NCI-H1930 (cell line): ENCODE measurements at regions not wholly inside any gene's neighbourhood (a gene's known extent, or its start where the extent isn't known, plus 50 kb on each side); places are given as distances from the start of the nearest gene placed in this dataset.

ENCODE experiments used
- DNase-seq, 2 experiments: peaks; one replicate each; lab custom pipeline; 2025; lab: John Stamatoyannopoulos, UW

DNA sequence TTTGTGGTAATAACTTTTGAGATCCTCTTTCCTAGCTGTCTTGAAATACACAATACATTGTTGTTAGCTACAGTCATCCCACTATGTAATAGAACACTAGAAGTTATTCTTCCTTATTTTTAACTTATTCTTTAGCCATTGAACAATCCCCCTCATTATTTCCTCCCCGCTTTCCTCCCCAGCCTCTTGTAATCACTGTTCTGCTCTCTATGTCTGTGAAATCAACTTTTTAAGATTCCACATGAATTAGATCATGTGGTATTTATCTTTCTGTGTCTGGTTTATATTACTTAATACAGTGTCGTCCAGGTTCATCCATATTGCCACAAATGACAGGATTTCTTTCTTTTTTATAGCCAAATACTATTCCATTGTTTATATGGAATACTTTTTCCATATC, 72.9 kb downstream of the SLC10A2 start:
- DNase-seq, result no peak

GRCh38 chr13:102984210-102984609, 82.0 kb downstream of the SLC10A2 start:
- no peak for DNase-seq

DNA sequence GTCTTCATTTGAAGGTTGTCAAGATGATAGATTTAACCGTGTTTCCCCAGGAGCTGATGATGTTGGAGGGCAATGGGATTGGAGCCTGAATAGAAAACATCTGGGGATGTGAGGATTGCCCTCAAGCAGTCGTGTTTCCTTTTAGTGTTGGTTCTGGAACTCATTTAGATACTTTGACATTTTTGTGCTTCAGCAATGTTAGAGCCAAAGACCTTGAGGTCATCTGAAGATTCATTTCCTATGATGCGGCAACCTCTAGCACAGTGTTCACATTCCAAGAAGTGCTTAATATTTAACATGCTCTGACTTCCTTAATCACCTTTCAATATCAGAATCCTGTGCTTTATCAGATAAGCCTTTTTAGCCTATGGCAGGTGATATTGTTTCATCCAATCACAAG, 82.7 kb downstream of the SLC10A2 start:
- no peak for DNase-seq

DNA sequence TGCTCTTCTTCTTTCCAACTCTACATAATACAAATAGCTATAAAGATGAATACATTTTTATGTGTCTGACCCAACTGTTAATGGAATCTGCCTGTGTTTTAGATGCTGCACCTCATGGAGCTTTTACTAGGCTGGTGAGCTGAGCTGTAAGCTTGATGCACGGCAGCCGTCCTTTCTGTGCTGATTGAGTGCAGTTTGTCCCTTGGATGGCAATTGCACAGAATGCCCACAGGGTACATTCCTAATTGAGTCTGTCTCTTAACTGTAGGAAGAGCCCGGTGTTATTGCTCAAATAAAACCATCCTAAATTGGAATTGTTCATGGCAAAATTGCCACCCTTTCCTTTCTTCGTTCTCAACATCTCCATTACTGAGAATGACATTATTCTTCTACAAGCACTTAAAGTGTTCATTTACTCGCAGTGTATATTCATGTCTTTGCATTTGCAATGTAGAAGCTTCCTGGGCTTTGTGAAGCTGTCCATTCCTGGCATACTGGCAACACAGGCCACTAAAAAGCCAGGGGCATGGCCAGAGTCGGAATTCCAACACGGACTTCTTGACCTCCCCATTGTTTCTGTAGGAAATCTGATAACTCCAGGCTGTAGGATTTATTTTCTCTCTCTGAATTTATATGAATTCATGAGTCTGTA, 85.8 kb downstream of the SLC10A2 start:
- DNase-seq, result no peak

GRCh38 chr13:102978168-102978567, 88.0 kb downstream of the SLC10A2 start:
- DNase-seq, result no peak

GRCh38 chr13:102977471-102977870, 88.7 kb downstream of the SLC10A2 start:
- no peak for DNase-seq

DNA sequence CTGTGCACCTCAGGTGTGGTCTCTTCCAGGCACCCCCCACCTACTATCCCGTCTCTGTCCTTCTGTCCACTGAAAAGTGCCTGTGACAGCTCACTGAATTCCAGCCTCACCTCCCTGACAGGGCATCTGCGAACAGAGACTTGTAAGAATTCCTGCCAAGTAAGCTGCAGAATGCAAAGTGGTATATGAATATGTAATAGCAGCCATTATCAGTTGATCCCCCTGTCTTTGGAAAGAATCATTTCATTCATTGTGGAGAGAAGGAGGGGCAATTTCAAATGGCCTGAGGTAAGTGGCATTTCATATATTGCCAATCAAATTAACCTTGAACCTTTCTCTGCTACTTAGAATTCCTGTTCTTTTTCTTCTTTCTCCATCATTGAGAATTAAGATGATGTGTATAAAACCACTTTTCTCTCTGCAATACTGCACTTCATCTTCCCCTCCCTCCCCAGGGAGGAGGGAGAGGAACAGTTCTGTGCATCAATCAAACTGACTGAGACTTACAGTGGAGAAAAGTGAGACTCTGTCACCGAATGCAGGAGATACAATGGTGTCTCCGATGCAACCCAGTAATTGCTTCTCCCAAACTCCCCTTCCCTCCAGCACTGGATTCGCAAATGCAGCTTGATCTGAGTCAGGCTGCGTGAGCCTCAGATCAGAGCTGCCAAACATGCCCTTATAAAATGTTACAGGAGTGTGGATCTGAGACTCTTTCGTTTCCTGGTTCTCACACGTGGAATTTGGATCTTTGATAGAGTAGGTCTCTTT, 91.7 kb downstream of the SLC10A2 start:
- no peak for DNase-seq

GRCh38 chr13:102972191-102972590, 94.0 kb downstream of the SLC10A2 start:
- no peak for DNase-seq

DNA sequence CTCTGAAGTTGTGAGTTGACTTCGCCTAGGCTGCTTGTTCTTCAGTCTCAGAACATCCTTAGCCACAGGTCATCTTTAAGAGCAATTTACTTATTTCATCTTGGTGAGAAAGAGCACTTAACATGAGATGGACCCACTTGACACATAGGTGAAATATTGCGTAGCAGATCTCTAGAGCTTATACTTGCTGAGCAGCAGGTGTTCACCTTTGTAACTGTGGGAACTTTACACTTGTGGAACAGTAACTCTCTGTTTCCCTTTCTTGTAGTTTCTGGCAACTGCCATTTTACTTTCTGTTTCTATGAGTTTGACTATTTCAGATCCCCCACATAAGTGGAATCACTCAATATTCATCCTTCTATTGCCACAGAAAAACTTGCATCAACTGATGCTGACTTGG, 95.7 kb downstream of the SLC10A2 start:
- DNase-seq, result no peak

DNA sequence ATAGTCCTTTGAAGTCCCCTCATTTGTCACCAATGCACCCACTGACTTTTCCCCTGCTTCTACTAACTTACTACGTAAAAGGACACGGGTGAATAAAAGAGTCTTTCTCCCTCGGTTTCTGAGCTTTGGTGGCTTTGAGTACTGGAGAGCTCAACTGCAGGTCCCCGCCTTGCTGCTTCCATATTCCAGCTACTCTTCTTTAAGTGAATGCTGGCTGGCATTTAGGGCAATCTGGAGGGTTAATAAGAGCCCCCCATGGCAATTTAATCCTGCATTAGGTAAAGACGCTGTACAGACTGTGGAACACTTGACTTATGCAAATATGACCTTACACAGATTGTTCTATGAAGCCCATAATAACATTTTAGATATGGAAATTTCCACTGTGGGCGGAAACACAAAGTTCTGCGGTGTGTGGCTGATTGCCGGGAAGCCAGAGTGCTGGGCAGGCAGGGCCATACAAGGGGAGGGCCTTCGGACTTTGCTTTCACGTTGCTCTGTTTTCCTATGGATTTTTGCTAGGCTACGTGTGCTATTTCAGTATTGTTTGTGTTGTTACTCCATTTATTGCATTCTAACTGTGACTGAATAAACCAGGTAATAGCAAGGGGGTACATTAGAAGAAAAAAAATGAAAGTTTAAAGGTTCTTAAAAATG, 97.5 kb downstream of the SLC10A2 start:
- DNase-seq, result no peak

GRCh38 chr13:102965802-102966201, 100.4 kb downstream of the SLC10A2 start:
- no peak for DNase-seq

DNA sequence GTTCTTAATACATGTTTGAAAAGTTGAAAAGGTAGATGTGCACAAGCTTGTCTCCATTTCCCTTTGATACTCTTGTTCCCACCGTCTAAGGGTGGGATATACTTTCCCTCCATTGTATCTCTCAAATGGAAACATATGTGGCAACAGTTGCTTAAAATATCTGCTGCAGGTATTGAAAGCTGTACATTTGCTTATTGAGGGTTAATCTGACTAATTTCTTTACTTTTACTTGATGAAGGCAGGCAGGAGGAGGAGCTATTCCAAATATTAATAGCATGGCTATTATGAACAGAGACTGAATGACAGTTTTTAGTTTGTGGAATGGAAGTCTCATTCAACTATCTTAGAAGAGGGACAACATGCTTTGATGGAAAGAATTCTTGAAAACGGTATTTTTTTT, 103.8 kb downstream of the SLC10A2 start:
- DNase-seq, result no peak

DNA sequence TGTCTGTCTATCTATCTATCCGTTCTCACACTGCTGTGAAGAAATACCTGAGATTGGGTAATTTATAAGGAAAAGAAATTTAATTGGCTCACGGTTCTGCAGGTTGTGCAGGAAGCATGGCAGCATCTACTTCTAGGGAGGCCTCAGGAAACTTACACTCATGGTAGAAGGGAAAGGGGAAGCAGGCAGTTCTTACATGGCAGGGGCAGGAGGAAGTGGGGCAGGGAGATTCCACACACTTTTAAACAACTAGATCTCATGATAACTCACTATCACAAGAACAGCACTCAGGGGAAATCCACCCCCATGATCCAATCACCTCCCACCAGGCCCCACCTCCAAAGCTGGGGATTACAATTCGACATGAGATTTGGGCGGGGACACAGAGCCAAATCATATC, 105.3 kb downstream of the SLC10A2 start:
- DNase-seq, result no peak

- no peak for DNase-seq
These were observed 109.8 kb downstream of the SLC10A2 start for GRCh38 chr13:102956449-102956848.

- no peak for DNase-seq
These were observed 108.5 kb downstream of the ERCC5 start for GRCh38 chr13:102954350-102954749.

DNA sequence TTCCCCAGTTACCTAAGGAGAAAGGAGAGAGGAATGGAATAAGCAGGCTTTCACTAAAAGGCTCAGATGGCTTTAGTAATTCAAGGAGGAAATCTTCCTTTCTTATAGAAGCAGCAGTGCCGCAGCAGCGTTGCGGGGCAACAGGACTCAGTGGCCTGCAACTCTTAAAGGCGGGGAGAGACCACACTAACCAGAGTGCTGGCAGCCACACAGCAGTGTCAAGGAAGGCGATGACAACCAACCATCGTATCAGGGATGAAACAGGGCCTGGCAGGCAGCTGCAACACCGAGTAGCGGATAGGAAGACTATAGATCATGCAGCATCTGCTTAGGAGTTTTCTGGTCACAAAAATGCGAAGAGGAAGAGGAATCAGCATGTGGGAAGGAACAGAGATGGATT, 106.0 kb downstream of the ERCC5 start:
- DNase-seq, result no peak

DNA sequence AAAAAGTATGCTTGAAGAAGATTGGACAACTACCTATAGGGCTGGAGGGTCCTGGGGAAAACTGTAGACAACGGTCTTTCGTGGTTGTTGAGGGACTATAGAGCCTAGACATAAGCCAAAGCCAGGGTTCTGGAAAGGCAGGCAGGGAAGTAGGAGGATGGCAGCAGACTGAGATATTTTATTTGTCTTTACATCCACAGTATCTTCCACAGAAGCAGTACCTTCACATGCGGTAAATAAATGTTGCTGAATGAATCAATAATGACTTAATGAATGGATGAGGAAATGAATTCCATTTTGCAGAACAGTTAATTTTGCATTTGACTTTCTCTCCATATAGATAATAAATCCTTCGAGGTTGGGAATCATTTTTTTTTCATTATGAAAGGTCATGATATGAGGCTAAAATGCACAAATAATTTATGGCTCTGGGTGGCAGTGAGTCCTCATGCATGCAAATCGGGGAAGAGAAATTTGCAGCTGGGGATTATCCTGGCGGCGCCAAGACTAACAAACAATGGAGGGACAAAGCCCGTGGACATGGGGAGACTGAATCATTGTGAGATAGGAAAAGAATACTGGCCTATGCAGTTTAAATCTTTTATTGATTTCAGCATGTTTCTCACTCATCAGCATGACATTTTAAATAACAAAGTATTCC, 102.0 kb downstream of the ERCC5 start:
- DNase-seq, result no peak

DNA sequence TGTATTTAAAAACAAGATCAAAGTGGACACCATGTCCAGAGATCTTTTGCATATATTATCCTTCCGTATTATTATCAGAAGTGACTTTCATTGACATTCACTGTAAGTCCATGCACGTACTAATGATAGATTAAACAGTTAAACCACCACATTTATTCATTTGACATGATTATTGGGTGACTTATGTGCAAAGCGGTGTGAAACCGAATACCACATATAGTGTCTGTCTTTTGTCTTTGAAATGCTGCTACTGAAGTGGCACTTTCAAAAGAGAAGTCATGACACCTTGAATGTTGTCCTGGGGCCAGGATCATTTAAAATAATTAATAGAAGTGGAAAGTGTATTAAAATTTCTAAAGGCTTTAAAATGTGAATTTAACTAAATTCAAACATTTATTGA, 100.1 kb downstream of the ERCC5 start:
- no peak for DNase-seq

DNA sequence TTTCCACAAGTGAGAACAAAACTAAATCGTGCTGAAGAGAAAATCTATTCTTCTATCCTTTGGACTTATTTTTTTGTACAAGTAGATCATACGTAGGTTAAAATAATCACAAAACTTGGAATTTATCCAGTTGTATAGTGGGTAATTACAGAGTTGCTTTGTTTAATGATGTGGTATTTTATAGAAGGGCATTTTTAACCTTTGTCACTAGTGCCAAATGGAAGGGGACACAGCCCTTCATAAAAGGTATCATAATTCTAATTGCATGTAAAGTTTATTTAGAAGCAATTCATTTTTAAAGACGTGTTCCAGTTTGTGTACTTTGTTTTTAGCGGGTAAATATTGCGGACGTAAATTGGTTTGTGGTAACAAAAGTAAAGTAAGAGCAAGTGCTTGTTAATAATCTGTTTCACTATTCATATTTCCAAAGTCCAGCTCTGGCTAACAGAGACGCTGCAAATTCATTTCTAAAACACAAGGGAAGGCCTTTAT, 99.5 kb downstream of the ERCC5 start:
- DNase-seq, result peak in 1 of 2 experiments; percentile 42

DNA sequence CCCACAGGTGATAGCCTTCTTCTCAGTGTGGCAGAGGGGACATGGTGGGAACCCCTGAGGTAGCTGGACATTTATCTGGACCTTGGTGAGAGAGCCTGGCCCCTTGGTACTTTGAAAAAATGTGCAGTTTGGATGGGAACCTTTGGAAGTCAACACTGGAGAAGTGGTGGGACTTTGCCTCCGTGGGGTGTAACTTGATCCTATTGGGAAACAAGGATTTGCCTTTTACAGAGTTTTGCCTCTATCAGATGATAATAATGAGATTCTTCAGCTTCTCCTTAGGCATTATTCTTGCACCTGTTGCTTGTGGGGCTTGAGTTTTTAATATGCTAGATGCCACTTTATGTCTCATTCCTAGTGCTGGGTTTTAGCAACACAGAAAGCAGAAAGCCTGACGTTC, 99.0 kb downstream of the ERCC5 start:
- no peak for DNase-seq

DNA sequence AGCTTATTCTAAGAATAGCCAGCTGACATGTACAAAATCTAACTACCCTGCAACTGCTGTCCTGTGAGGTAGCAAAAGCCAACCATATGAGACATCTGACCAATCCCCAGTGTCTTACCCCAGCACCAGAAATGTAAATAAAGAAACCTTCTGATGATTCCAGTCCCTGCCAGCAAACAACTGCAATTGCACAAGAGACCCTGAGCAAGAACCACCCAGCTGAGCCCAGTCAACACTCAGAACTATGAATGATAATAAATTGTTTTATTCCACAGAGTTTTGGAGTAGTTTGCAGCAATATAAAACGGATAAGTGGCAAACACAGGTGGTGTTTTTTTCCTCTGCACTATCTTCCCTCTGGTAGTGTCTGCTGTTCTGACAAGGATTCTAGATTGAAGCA, 94.9 kb downstream of the ERCC5 start:
- no peak for DNase-seq

GRCh38 chr13:102940143-102940542, 94.3 kb downstream of the ERCC5 start:
- no peak for DNase-seq

DNA sequence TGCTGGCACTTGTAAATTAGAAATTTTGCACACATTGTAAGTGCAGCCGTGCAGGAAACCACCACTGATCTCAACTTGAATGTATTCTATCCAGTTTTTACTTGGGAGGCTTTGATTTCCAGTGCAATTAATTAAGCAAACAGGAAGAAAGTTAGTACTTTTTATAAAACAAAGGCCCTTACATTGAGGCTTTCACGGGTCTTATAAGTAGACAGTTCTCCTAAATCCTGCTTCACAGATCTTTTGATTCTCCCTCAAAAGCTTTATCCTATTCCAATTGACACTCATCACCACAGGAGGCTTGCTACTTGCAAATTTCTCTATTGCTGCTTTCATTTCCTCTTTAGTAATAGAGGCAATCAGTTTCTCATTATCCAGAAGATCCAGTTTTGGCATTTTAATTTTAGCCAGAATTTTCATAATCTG, 90.1 kb downstream of the ERCC5 start:
- DNase-seq, result no peak
